ENCODE measurements at regions not wholly inside any gene's neighbourhood (a gene's known extent, or its start where the extent isn't known, plus 50 kb on each side); places are given as distances from the start of the nearest gene placed in this dataset.
"Not testable (repeated sequence)": the region's sequence is repeated elsewhere in the genome, so short reads cannot be mapped to it uniquely, and the experiment has no call there.

- DNase-seq (ENCODE audit: low read depth) = no peak
Observed at GRCh38 chr2:155021618-155022017, 323.1 kb downstream of the KCNJ3 start.

- no peak for DNase-seq (ENCODE audit: low read depth)
Observed at GRCh38 chr2:155020246-155020645, 321.8 kb downstream of the KCNJ3 start.

GRCh38 chr2:155010925-155011324 is 312.4 kb downstream of the KCNJ3 start:
- no peak for DNase-seq (ENCODE audit: low read depth)

GRCh38 chr2:154995361-154995760 is 296.9 kb downstream of the KCNJ3 start:
- no peak for DNase-seq (ENCODE audit: low read depth)

- DNase-seq (ENCODE audit: low read depth) = no peak
Observed at GRCh38 chr2:154992826-154993225, 294.3 kb downstream of the KCNJ3 start.

GRCh38 chr2:154978710-154979109 is 280.2 kb downstream of the KCNJ3 start:
- DNase-seq (ENCODE audit: low read depth) = no peak

- no peak for DNase-seq (ENCODE audit: low read depth)
Observed at GRCh38 chr2:154978244-154978643, 279.7 kb downstream of the KCNJ3 start.

GRCh38 chr2:154974041-154974440 is 275.5 kb downstream of the KCNJ3 start:
- no peak for DNase-seq (ENCODE audit: low read depth)

GRCh38 chr2:154963511-154963910 is 265.0 kb downstream of the KCNJ3 start:
- no peak for DNase-seq (ENCODE audit: low read depth)

- no peak for DNase-seq (ENCODE audit: low read depth)
Observed at GRCh38 chr2:154961676-154962075, 263.2 kb downstream of the KCNJ3 start.

- no peak for DNase-seq (ENCODE audit: low read depth)
Observed at GRCh38 chr2:154960802-154961583, 262.5 kb downstream of the KCNJ3 start.

GRCh38 chr2:154952346-154952980 is 254.0 kb downstream of the KCNJ3 start:
- no peak for DNase-seq (ENCODE audit: low read depth)

- DNase-seq (ENCODE audit: low read depth) = not testable (repeated sequence)
Observed at GRCh38 chr2:154947416-154947815, 248.9 kb downstream of the KCNJ3 start.

GRCh38 chr2:154945984-154946383 is 247.5 kb downstream of the KCNJ3 start:
- no peak for DNase-seq (ENCODE audit: low read depth)

- no peak for DNase-seq (ENCODE audit: low read depth)
Observed at GRCh38 chr2:154941379-154941778, 242.9 kb downstream of the KCNJ3 start.

- no peak for DNase-seq (ENCODE audit: low read depth)
Observed at GRCh38 chr2:154934213-154934612, 235.7 kb downstream of the KCNJ3 start.

- DNase-seq (ENCODE audit: low read depth) = no peak
Observed at GRCh38 chr2:154924531-154924930, 226.0 kb downstream of the KCNJ3 start.

GRCh38 chr2:154914561-154914960 is 216.1 kb downstream of the KCNJ3 start:
- no peak for DNase-seq (ENCODE audit: low read depth)

- DNase-seq (ENCODE audit: low read depth) = no peak
Observed at GRCh38 chr2:154912215-154912614, 213.7 kb downstream of the KCNJ3 start.

- DNase-seq (ENCODE audit: low read depth) = no peak
Observed at GRCh38 chr2:154911729-154912128, 213.2 kb downstream of the KCNJ3 start.

- DNase-seq (ENCODE audit: low read depth) = no peak
Observed at GRCh38 chr2:154910701-154911100, 212.2 kb downstream of the KCNJ3 start.

GRCh38 chr2:154908327-154908726 is 209.8 kb downstream of the KCNJ3 start:
- DNase-seq (ENCODE audit: low read depth) = no peak

Data from HS-27A (cell line).